Left cardiac atrium (tissue), 4 donors: ENCODE measurements at regions not wholly inside any gene's neighbourhood (a gene's known extent, or its start where the extent isn't known, plus 50 kb on each side); places are given as distances from the start of the nearest gene placed in this dataset.
"Not testable (repeated sequence)": the region's sequence is repeated elsewhere in the genome, so short reads cannot be mapped to it uniquely, and the experiment has no call there.

Experiments
- ATAC-seq, 2 donors: fragments of 200-7000 bp; cut with Tn5 transposase; one replicate each; pipeline ENCODE4 v1.9.1; 2020; ENCODE audit warnings: mild to moderate bottlenecking in 2 of 2, moderate library complexity in 2 of 2
- DNase-seq: peaks from one replicate; pipeline ENCODE4 v3.0.0-alpha.2; 2020
- intact Hi-C, 2 donors: fragments of 100-400 bp; cut with DNase I; formaldehyde crosslinking; loops; one replicate each; pipeline versions ENCODE4 v1.14.1 to v1.15.1; 2022 to 2023
- donor health status: DM: no; HTN: yes; CAD: no.
- donor health status: DM: no; HTN: yes; CAD: no; lungs with severe emphysema.
- donor health status: DM: yes; HTN: yes; CAD: no.
- donor health status: Dilated cardiomyopathy.

DNA sequence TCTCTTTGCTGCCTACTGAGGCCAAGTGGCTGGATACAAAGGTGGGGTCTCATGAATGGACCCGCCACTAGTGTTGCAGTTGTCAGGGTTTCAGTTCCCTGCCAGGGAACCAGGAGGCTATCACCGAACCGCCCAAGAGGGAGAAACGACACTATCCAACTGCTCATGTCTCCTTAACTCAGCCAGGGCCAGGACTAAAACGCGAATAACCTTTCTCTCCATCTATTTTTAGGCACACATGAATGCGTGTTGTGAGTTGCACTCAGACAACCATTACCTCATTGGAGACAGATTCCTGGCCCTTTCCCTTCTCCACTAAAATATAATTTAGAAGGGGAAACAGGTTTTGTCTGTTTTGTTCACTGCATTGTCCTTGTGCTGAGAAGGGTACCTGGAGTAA is 559.5 kb downstream of the SOCS6 start:
- DNase-seq (no peak), ATAC-seq (no peak)
- intact Hi-C loops, result no loop called here

- intact Hi-C loops, result no loop called here
- ATAC-seq (no peak), DNase-seq (no peak)
Measured at GRCh38 chr18:70840649-70841048, 551.8 kb downstream of the SOCS6 start.

GRCh38 chr18:70827632-70828031 is 538.8 kb downstream of the SOCS6 start:
- DNase-seq (no peak), ATAC-seq (no peak)
- intact Hi-C loops, result no loop called here

- no peak for ATAC-seq
- no peak for DNase-seq
- intact Hi-C loops, result no loop called here
Measured at GRCh38 chr18:70826571-70826970, 537.7 kb downstream of the SOCS6 start.

- no peak for ATAC-seq
- intact Hi-C loops, result no loop called here
- DNase-seq, result no peak
Measured at GRCh38 chr18:70822691-70823090, 533.8 kb downstream of the SOCS6 start.

GRCh38 chr18:70822117-70822516 is 533.3 kb downstream of the SOCS6 start:
- intact Hi-C loops, result no loop called here
- ATAC-seq (no peak), DNase-seq (no peak)

DNA sequence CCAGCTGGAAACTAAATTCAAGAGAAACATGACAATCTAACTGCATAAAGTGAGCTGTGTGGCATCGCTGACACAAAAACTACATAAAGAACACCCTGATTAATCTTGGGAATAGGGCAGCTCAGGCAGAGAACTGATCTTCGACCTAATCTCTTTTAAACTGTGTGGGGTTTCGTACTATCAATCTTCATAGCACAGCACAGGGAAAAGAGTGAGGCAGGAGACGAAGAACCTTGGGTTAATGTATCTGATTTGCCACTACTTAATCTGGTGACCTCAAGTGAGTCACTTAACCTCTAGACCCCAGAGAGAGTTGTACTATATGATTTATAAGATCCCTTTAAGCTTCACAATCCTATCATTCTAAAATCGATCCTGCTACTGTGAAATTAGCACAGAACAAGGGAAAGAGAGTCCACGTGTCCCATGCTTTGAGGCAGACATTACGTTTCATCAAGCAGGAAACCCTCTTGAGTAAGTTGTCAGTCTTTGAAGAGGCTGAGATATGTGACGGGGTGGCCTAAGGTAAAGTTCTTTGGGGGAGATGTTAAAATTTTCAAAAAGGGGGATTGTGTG is 519.7 kb downstream of the SOCS6 start:
- intact Hi-C loops, result no loop called here
- DNase-seq (no peak), ATAC-seq (no peak)

DNA sequence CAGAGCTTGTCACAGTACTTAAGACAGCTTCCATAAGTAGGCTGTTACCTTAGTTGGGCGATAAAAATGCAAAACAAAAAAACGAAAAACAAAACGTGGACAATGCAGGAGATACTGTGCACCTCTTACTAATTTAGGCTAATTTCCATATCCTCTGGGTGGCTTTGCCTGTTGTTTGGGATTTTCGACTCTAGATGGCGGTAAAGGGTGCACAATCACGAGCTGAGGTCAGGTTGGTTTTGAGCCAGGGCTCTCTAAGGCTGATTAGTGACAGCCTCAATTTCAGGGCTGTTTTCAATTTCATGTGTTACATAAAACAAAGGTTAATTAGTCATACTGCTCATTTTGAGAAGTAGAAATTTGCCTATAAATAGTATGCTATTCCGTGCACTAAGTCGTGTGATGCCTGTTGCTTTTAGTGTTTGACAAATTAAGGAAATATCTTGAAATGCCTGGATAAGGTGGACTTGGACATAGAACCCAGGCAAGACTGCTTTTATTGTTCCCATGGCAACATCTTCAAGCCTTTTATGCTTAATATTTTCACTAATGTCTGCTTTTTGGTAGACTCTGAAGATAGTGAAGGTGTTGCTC is 493.1 kb downstream of the SOCS6 start:
- DNase-seq, result peak; percentile 27
- intact Hi-C loops, result no loop called here
- peak in 1 of 2 donors; percentile 38 for ATAC-seq

DNA sequence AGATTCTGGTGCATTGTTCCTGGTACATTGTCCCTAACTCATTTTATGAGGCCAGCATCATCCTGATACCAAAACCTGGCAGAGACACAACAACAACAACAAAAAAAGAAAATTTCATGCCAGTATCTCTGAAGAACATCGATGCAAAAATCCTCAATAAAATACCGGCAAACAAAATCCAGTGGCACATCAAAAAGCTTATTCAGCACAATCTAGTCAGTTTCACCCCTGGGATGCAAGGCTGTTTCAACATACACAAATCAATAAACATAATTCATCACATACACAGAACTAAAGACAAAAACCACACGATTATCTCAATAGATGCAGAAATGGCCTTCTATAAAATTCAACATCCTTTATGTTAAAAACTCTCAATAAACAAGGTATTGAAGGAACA is 477.4 kb downstream of the SOCS6 start:
- ATAC-seq, intact Hi-C loops, DNase-seq: not testable (repeated sequence)

DNA sequence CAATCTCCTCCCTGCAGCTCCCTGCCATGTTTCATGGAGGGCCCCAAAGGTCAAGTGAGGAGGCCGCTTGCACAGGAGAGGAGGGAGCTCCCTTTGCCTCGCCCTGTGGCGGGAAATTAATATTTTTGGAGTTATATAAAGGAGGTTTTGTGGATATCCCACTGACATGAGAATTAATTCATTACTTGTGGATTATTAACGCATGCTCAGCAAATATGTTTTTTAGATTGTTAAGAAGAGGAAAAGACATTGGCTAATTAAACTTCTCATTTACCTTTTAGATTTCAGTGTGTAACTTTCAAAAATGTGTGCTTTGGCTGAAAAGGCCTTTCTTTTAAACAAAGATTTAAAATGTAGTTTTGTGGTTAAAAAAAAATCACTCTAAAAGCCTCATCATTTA is 474.0 kb downstream of the SOCS6 start:
- no peak for DNase-seq
- intact Hi-C loops, result no loop called here
- no peak for ATAC-seq

DNA sequence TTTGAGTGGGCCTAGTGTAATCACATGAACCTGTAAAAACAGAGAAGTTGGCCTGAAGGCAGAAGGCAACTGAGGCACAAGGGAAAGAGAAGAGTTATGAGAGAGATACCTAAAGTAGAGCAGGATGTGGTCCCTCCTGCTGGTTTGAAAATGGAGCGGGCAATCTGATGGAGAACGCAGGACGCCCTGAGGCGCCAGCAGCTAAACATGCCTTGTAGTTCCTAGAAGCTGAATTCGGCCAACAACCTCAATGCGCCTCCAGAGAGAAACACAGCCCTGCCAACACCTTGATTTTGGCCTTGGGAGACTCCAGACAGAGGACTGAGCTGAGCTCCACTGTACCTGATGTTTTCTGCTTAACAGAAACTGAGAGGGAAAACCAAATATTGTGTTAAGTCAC is 469.9 kb downstream of the SOCS6 start:
- DNase-seq (no peak), ATAC-seq (no peak)
- intact Hi-C loops, result no loop called here

GRCh38 chr18:70754486-70754885 is 465.6 kb downstream of the SOCS6 start:
- intact Hi-C loops, result no loop called here
- DNase-seq (no peak), ATAC-seq (no peak)

DNA sequence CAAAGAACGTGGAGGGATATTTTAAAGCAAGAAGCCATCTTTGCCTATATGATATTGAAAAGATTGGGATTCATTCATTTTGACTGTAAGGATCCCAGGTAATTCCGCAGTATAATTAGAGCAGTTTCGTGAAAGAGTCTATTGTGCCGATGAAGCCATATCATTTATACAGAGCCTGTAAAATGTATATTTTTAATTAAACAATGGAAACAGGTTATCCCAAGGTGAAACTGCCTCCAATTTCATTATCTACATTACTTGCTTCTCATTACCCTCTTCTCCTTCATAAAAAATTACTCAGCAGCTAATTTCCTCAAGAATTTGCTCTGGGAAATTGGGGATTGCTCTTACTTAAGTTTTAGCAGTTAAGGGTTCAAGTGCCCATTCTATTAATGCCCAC is 444.1 kb downstream of the SOCS6 start:
- intact Hi-C loops, result no loop called here
- no peak for DNase-seq
- ATAC-seq, result no peak

GRCh38 chr18:70732188-70732587 is 443.3 kb downstream of the SOCS6 start:
- ATAC-seq, result no peak
- intact Hi-C loops, result no loop called here

DNA sequence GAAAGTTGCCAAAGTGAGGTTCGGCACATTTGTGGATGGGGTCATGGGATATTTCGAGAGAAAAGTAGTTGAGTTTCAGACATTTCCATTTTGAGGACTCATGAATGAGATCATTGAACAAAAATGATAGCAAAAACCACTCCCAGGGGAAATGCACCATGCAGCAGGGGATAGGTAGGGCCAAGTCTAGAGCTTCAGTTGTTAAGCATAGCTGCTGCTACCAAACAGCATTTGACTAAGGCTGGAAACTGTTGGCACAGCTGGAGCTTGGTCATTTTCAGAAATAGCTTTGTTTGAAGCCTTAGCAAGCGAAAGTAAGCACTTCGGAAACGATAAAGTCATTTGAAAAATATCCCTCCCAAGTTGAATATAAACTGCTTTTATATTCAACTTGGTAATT is 431.8 kb downstream of the SOCS6 start:
- DNase-seq (no peak), ATAC-seq (no peak)
- intact Hi-C loops, result no loop called here

More at GRCh38 chr18:70732188-70732587, 443.3 kb downstream of the SOCS6 start:
- no peak for DNase-seq

DNA sequence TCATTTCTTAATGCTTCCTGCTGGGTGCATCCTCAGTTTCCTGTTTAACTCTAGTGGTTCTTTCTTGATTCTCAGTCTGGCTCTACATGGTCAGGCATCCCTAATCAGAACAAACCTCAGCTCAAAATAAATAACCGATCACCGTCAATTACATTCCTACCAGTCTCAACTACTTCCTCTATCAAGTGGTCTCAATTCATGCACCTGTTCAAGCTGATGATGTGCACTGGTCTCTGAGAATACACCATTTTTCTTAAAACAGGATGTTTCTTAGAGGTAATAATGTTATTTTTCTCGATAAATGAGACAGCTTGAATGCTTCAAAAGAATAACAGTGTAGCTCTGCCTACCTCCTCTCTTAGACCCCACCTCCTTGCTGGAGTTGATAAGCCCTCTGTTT is 420.9 kb downstream of the SOCS6 start:
- intact Hi-C loops, result no loop called here
- no peak for ATAC-seq
- DNase-seq, result no peak

DNA sequence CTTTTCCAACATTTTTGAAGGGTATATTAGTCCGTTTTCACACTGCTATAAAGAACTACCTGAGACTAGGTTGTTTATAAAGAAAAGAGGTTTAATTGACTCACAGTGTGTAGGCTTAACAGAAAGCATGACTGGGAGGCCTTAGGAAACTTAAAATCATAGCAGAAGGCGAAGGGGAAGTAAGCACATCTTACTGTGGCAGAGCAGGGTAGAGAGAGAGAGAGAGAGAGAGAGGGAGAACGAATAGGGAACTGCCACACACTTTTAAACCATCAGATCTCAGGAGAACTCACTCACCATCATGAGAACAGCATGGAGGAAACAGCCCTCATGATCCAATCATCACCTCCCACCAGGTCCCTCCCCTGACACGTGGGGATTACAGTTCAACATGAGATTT is 420.3 kb downstream of the SOCS6 start:
- no peak for DNase-seq
- intact Hi-C loops, result no loop called here
- no peak for ATAC-seq

DNA sequence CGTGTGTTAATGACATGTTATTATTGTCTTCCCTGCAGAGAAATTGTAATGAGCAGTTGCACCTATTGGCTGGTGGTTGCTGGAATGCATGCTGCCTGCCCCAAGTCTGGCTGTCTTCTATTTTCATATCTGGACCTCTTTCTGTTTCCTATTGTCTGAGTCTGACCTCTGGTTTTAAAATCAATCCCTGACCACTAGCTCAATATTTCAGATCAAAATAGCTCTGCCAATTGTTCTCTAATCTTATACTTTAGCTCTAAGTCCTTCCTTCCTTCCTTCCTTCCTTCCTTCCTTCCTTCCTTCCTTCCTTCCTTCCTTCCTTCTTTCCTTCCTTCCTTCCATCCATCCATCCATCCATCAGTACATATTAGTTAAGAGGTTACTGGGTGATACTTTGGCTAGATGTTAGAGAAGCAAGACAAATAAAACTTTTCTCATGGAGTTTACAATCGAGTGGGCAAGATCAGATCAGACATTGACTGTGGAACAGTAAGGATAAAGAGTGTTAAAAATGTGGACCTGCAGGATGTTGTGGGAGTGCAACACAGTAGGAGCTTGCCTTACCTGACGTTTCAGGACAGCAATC is 417.1 kb downstream of the SOCS6 start:
- ATAC-seq, result no peak
- no peak for DNase-seq
- intact Hi-C loops, result no loop called here

DNA sequence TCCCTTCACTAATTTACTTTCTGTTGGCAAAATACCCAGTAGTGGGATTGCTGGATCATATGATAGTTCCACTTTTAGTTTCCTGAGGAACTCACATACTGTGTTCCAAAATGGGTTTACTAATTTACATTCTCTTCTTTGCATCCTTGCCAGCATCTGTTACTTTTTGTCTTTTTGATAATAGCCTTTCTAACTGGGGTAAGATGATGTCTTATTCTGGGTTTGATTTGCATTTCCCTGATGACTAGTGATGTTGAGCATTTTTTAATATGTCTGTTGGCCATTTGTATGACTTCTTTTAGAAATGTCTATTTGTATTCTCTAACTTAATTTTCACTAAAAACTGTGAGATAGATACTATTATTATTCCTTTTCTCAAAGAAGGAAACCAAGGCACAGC is 411.7 kb downstream of the SOCS6 start:
- no peak for DNase-seq
- intact Hi-C loops, result no loop called here
- no peak for ATAC-seq

DNA sequence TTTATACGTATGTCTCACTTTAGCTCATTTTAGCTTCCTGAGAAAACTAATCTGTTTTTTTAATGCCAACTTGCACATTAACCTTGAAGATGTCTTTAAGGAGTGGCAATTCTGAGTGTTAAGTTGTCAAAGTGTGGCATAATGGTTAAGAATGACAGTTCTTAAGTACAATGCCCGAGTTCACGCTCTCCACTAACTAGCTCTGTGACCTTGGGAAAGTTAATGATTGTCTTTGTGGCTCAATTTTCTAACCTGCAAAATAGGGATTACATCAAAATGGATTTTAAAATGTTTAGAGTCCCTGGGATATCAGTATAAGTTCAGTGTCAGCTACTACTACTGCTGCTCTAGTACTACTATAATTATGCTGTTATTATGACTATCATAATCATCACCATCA is 409.7 kb downstream of the SOCS6 start:
- no peak for DNase-seq
- ATAC-seq, result no peak
- intact Hi-C loops, result no loop called here

- ATAC-seq (no peak), DNase-seq (no peak)
- intact Hi-C loops, result no loop called here
Measured at GRCh38 chr18:70693246-70693645, 404.4 kb downstream of the SOCS6 start.
